MM.1S (cell line): ENCODE measurements at regions not wholly inside any gene's neighbourhood (a gene's known extent, or its start where the extent isn't known, plus 50 kb on each side); places are given as distances from the start of the nearest gene placed in this dataset.

ENCODE experiments used
- DNase-seq: peaks from one replicate; pipeline ENCODE4 v3.0.0-alpha.2; 2015
- H2AFZ ChIP-seq: fragments of 300-600 bp; sonication (generic); 2 replicates; pipeline ENCODE4 v1.6.0; 2016; ENCODE audit warnings: antibody characterized with exemption, low read length
- H3F3A ChIP-seq: fragments of 300-600 bp; sonication (generic); 2 replicates; pipeline ENCODE4 v1.6.1; 2016; ENCODE audit warnings: mild to moderate bottlenecking, antibody characterized with exemption, low read length, moderate library complexity, mixed read lengths; ENCODE audit not compliant: insufficient read depth
- H3K27ac ChIP-seq: fragments of 300-600 bp; sonication (generic); 2 replicates; pipeline ENCODE4 v1.5.1; 2016; ENCODE audit warnings: mild to moderate bottlenecking, low read length
- H3K27me3 ChIP-seq: fragments of 300-600 bp; sonication (generic); replicated peaks from 2 replicates; pipeline ENCODE4 v1.6.0; 2016; ENCODE audit warnings: low read length; ENCODE audit not compliant: insufficient read depth
- H3K36me3 ChIP-seq: fragments of 300-600 bp; sonication (generic); replicated peaks from 2 replicates; pipeline ENCODE4 v1.6.1; 2016; ENCODE audit warnings: mild to moderate bottlenecking, low read length, mixed read lengths; ENCODE audit not compliant: insufficient read depth
- H3K4me1 ChIP-seq: fragments of 300-600 bp; sonication (generic); 2 replicates; pipeline ENCODE4 v1.6.1; 2016; ENCODE audit warnings: low read length, mixed read lengths
- H3K4me2 ChIP-seq: fragments of 300-600 bp; sonication (generic); 2 replicates; pipeline ENCODE4 v1.6.0; 2016; ENCODE audit warnings: low read depth, low read length
- H3K4me3 ChIP-seq: fragments of 300-600 bp; sonication (generic); 2 replicates; pipeline ENCODE4 v1.5.1; 2016; ENCODE audit warnings: low read length, mixed read lengths
- H3K79me2 ChIP-seq: fragments of 300-600 bp; sonication (generic); 2 replicates; pipeline ENCODE4 v1.6.1; 2016; ENCODE audit warnings: mixed run types, low read length, mixed read lengths
- H3K9ac ChIP-seq: fragments of 300-600 bp; sonication (generic); 2 replicates; pipeline ENCODE4 v1.6.1; 2016; ENCODE audit warnings: low read length, mixed read lengths
- H3K9me2 ChIP-seq: fragments of 300-600 bp; sonication (generic); replicated peaks from 2 replicates; pipeline ENCODE4 v1.6.1; 2016; ENCODE audit warnings: mild to moderate bottlenecking, low read length, mixed read lengths; ENCODE audit not compliant: insufficient read depth
- H3K9me3 ChIP-seq: fragments of 300-600 bp; sonication (generic); replicated peaks from 2 replicates; pipeline ENCODE4 v1.6.1; 2016; ENCODE audit warnings: mild to moderate bottlenecking, low read length, mixed read lengths; ENCODE audit not compliant: insufficient read depth
- H4K20me1 ChIP-seq: fragments of 300-600 bp; sonication (generic); 2 replicates; pipeline ENCODE4 v1.6.1; 2016; ENCODE audit warnings: mild to moderate bottlenecking, low read length, moderate library complexity, mixed read lengths; ENCODE audit not compliant: insufficient read depth
- EZH2 ChIP-seq: fragments of 300-600 bp; sonication (generic); optimal IDR thresholded peaks from 2 replicates; pipeline ENCODE3; 2017; ENCODE audit warnings: low read depth, mild to moderate bottlenecking, antibody characterized with exemption, low read length, mixed read lengths
- EZH2phosphoT487 ChIP-seq: fragments of 300-600 bp; sonication (generic); IDR thresholded peaks from 2 replicates; pipeline ENCODE4 v1.6.1; 2018; ENCODE audit warnings: antibody characterized with exemption, low read length
- TF ChIP-seq, protein P1 (sequence below): fragments of 300-600 bp; sonication (generic); IDR thresholded peaks from 2 replicates; pipeline ENCODE4 v1.5.1; 2016; ENCODE audit warnings: antibody characterized with exemption, low read length, mixed read lengths

GRCh38 chr4:144350706-144351105 lies 210.2 kb upstream of the GYPA start:
- Histone ChIP-seq H3K4me2 (no peak overlapping the region), H3K4me3 (no peak overlapping the region), H3K79me2 (no peaks in the 10 kb centered on the region), H3K27me3 (no peaks in the 10 kb centered on the region), H3K9me2 (no peaks in the 10 kb centered on the region), H3K9ac (no peak overlapping the region), H3K4me1 (no peaks in the 10 kb centered on the region), H3K9me3 (no peaks in the 10 kb centered on the region), H3F3A (no peaks in the 10 kb centered on the region), H4K20me1 (no peaks in the 10 kb centered on the region), H3K27ac (no peak overlapping the region), H2AFZ (no peak overlapping the region), H3K36me3 (no peaks in the 10 kb centered on the region)
- DNase-seq = no peak
- TF ChIP-seq EZH2phosphoT487 = no peak
- no peak for TF ChIP-seq EZH2
- TF ChIP-seq, protein P1, sequence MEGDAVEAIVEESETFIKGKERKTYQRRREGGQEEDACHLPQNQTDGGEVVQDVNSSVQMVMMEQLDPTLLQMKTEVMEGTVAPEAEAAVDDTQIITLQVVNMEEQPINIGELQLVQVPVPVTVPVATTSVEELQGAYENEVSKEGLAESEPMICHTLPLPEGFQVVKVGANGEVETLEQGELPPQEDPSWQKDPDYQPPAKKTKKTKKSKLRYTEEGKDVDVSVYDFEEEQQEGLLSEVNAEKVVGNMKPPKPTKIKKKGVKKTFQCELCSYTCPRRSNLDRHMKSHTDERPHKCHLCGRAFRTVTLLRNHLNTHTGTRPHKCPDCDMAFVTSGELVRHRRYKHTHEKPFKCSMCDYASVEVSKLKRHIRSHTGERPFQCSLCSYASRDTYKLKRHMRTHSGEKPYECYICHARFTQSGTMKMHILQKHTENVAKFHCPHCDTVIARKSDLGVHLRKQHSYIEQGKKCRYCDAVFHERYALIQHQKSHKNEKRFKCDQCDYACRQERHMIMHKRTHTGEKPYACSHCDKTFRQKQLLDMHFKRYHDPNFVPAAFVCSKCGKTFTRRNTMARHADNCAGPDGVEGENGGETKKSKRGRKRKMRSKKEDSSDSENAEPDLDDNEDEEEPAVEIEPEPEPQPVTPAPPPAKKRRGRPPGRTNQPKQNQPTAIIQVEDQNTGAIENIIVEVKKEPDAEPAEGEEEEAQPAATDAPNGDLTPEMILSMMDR = no peak

- no peak overlapping the region for H3K4me2 ChIP-seq
- H3F3A ChIP-seq = no peaks in the 10 kb centered on the region
- H3K4me3 ChIP-seq = no peak overlapping the region
- H3K9me3 ChIP-seq = no peaks in the 10 kb centered on the region
- H2AFZ ChIP-seq = no peak overlapping the region
- H4K20me1 ChIP-seq = no peaks in the 10 kb centered on the region
- H3K36me3 ChIP-seq = no peaks in the 10 kb centered on the region
- no peaks in the 10 kb centered on the region for H3K27me3 ChIP-seq
- H3K4me1 ChIP-seq = no peaks in the 10 kb centered on the region
- no peak overlapping the region for H3K27ac ChIP-seq
- H3K9me2 ChIP-seq = no peaks in the 10 kb centered on the region
- H3K9ac ChIP-seq = no peak overlapping the region
- TF ChIP-seq, protein P1 = no peak
- TF ChIP-seq EZH2phosphoT487 = no peak
- no peak for TF ChIP-seq EZH2
- H3K79me2 ChIP-seq = no peaks in the 10 kb centered on the region
- no peak for DNase-seq
These were observed 210.8 kb upstream of the GYPA start for GRCh38 chr4:144351306-144351705.

DNA sequence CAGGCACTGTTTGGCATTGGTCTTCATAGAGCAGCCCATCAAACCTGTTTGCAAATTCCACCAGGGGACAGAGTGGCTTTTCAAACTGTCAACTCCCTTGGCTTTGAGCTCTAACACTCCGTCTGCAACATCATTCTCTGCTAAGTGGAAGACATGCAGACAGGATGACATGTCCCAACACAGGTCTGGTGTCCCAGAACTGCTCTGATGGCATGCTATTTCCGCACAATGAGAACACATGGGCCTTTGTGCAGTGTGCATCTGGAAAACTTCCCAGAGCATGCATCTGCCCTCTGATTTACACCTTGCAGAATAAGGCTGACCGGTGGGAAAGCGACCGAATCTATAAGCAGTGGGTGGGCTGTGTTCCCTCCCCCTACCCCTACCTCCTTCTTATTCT lies 212.8 kb upstream of the GYPA start:
- no peaks in the 10 kb centered on the region for H3K4me1 ChIP-seq
- no peak overlapping the region for H2AFZ ChIP-seq
- no peaks in the 10 kb centered on the region for H4K20me1 ChIP-seq

More for the DNA sequence above, 212.8 kb upstream of the GYPA start:
- no peaks in the 10 kb centered on the region for H3K27me3 ChIP-seq
- H3F3A ChIP-seq = no peaks in the 10 kb centered on the region
- H3K27ac ChIP-seq = no peak overlapping the region
- DNase-seq = no peak
- TF ChIP-seq, protein P1 = no peak
- TF ChIP-seq EZH2phosphoT487 = no peak
- no peak for TF ChIP-seq EZH2
- no peaks in the 10 kb centered on the region for H3K36me3 ChIP-seq
- no peak overlapping the region for H3K9ac ChIP-seq
- H3K9me3 ChIP-seq = no peaks in the 10 kb centered on the region
- no peaks in the 10 kb centered on the region for H3K9me2 ChIP-seq
- no peak overlapping the region for H3K4me3 ChIP-seq
- no peak overlapping the region for H3K4me2 ChIP-seq
- H3K79me2 ChIP-seq = no peaks in the 10 kb centered on the region
